ENCODE measurements at regions not wholly inside any gene's neighbourhood (a gene's known extent, or its start where the extent isn't known, plus 50 kb on each side); places are given as distances from the start of the nearest gene placed in this dataset.

- no peak overlapping the region for H3K4me3 ChIP-seq
- no peak for DNase-seq
- no peaks in the 10 kb centered on the region for H3K36me3 ChIP-seq (ENCODE audit: low read depth, missing control alignments)
- no peaks in the 10 kb centered on the region for H3K27me3 ChIP-seq
- intact Hi-C loops (cut with DNase I; ENCODE audit: low total_unique reads) = no loop called here
- H3K4me1 ChIP-seq = no peaks in the 10 kb centered on the region
- no peak overlapping the region for H3K27ac ChIP-seq
- no peaks in the 10 kb centered on the region for H3K9me3 ChIP-seq
- WGBS, 2 donors = 81 to 85% methylated on average over 2 of the region's 2 CpGs
- no peak for TF ChIP-seq CTCF (IDR thresholded peaks at IDR 0.05)
- no peak for TF ChIP-seq POLR2A (IDR thresholded peaks at IDR 0.05)
Observed at GRCh38 chr4:171721937-171722336, 91.3 kb upstream of the GALNTL6 start.

DNA sequence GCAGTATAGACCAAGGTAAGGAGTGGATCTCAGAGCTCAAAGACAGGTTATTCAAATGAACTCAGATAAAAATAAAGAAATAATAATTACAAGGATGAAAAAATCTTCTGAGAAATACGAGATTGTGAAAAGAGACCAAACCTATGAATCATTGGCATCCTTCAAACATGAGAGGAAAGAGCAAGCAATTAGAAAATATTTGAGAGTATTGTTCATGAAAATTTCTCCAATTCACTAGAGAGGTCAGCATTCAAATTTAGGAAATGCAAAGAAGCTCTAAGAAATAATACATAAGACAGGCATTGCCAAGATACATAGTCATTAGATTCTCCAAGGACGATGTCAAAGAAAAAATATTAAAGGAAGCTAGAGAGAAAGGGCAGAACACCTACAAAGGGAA lies 93.5 kb upstream of the GALNTL6 start:
- DNase-seq = no peak
- WGBS, 2 donors = 72 to 84% methylated on average over 2 of the region's 2 CpGs
- intact Hi-C loops (cut with DNase I; ENCODE audit: low total_unique reads) = no loop called here

GRCh38 chr4:171718665-171719064 lies 94.5 kb upstream of the GALNTL6 start:
- Histone ChIP-seq H3K4me3 (no peak overlapping the region), H3K36me3 (ENCODE audit: low read depth, missing control alignments) (no peaks in the 10 kb centered on the region), H3K27ac (no peak overlapping the region), H3K9me3 (no peaks in the 10 kb centered on the region), H3K27me3 (no peaks in the 10 kb centered on the region), H3K4me1 (no peaks in the 10 kb centered on the region)
- TF ChIP-seq POLR2A (IDR thresholded peaks at IDR 0.05) (no peak), CTCF (IDR thresholded peaks at IDR 0.05) (no peak)
- intact Hi-C loops (cut with DNase I; ENCODE audit: low total_unique reads) = no loop called here
- WGBS, 2 donors = 85 to 100% methylated on average over 2 of the region's 2 CpGs
- no peak for DNase-seq

More for the DNA sequence above, 93.5 kb upstream of the GALNTL6 start:
- TF ChIP-seq POLR2A (IDR thresholded peaks at IDR 0.05) (no peak), CTCF (IDR thresholded peaks at IDR 0.05) (no peak)
- Histone ChIP-seq H3K4me3 (no peak overlapping the region), H3K4me1 (no peaks in the 10 kb centered on the region), H3K27ac (no peak overlapping the region), H3K9me3 (no peaks in the 10 kb centered on the region), H3K27me3 (no peaks in the 10 kb centered on the region), H3K36me3 (ENCODE audit: low read depth, missing control alignments) (no peaks in the 10 kb centered on the region)

GRCh38 chr4:171718069-171718468 lies 95.1 kb upstream of the GALNTL6 start:
- Histone ChIP-seq H3K4me1 (no peaks in the 10 kb centered on the region), H3K27ac (no peak overlapping the region), H3K36me3 (ENCODE audit: low read depth, missing control alignments) (no peaks in the 10 kb centered on the region), H3K27me3 (no peaks in the 10 kb centered on the region), H3K4me3 (no peak overlapping the region), H3K9me3 (no peaks in the 10 kb centered on the region)
- TF ChIP-seq POLR2A (IDR thresholded peaks at IDR 0.05) = no peak
- TF ChIP-seq CTCF (IDR thresholded peaks at IDR 0.05) = no peak
- intact Hi-C loops (cut with DNase I; ENCODE audit: low total_unique reads) = no loop called here
- no peak for DNase-seq
- WGBS, 2 donors = 82% methylated on average over 1 of the region's 1 CpG; no CpG with 5 or more reads in 1 of the 2 donors

- H3K4me3 ChIP-seq = no peak overlapping the region
- no peak overlapping the region for H3K27ac ChIP-seq
- no peaks in the 10 kb centered on the region for H3K4me1 ChIP-seq
- H3K9me3 ChIP-seq = no peaks in the 10 kb centered on the region
- TF ChIP-seq POLR2A (IDR thresholded peaks at IDR 0.05) = no peak
- TF ChIP-seq CTCF (IDR thresholded peaks at IDR 0.05) = no peak
- H3K36me3 ChIP-seq (ENCODE audit: low read depth, missing control alignments) = no peaks in the 10 kb centered on the region
- DNase-seq = no peak
- no peaks in the 10 kb centered on the region for H3K27me3 ChIP-seq
- intact Hi-C loops (cut with DNase I; ENCODE audit: low total_unique reads) = no loop called here
Observed at GRCh38 chr4:171717231-171717741, 95.9 kb upstream of the GALNTL6 start.

Data from testis (tissue), 2 donors.